Mesenchymal stem cell (in vitro differentiated cells and primary cell): ENCODE measurements at regions not wholly inside any gene's neighbourhood (a gene's known extent, or its start where the extent isn't known, plus 50 kb on each side); places are given as distances from the start of the nearest gene placed in this dataset.

Experiments used
- DNase-seq: peaks from one replicate; pipeline ENCODE4 v3.0.0-alpha.2; 2013
- H2AFZ ChIP-seq: one replicate; pipeline ENCODE4 v1.6.1; 2013; ENCODE audit warnings: low read depth, mild to moderate bottlenecking, control low read depth, inconsistent platforms, low read length, moderate library complexity
- H2AK5ac ChIP-seq: 2 replicates; pipeline ENCODE4 v1.6.1; 2013; ENCODE audit warnings: low read length, moderate library complexity, mild to moderate bottlenecking, inconsistent platforms; ENCODE audit not compliant: severe bottlenecking
- H2BK120ac ChIP-seq: one replicate; pipeline ENCODE4 v1.6.1; 2013; ENCODE audit warnings: low read depth, mild to moderate bottlenecking, inconsistent platforms, low read length, moderate library complexity
- H2BK12ac ChIP-seq, 2 experiments: one replicate each; pipeline ENCODE4 v1.6.1; 2013; ENCODE audit warnings: inconsistent platforms in 2 of 2, low read length in 2 of 2, mild to moderate bottlenecking in 2 of 2, moderate library complexity in 2 of 2, control low read depth in 1 of 2
- H2BK15ac ChIP-seq: one replicate; pipeline ENCODE4 v1.6.1; 2013; ENCODE audit warnings: mild to moderate bottlenecking, low read depth, inconsistent platforms; ENCODE audit not compliant: poor library complexity, severe bottlenecking
- H2BK5ac ChIP-seq: 2 replicates; pipeline ENCODE4 v1.6.1; 2013; ENCODE audit warnings: low read depth, mild to moderate bottlenecking, low read length, control low read depth, inconsistent platforms; ENCODE audit not compliant: poor library complexity, severe bottlenecking
- H3K14ac ChIP-seq, 2 experiments: one replicate each; pipeline ENCODE4 v1.6.1; 2013; ENCODE audit warnings: inconsistent platforms in 2 of 2, low read length in 2 of 2, control low read depth in 1 of 2, mild to moderate bottlenecking in 1 of 2, moderate library complexity in 1 of 2
- H3K18ac ChIP-seq, 2 experiments: one replicate each; pipeline ENCODE4 v1.6.1; 2013; ENCODE audit warnings: inconsistent platforms in 2 of 2, low read length in 2 of 2, control low read depth in 1 of 2, low read depth in 1 of 2, mild to moderate bottlenecking in 1 of 2
- H3K23ac ChIP-seq, 2 experiments: one replicate each; pipeline ENCODE4 v1.6.1; 2013; ENCODE audit warnings: inconsistent platforms in 2 of 2, low read length in 2 of 2, mild to moderate bottlenecking in 2 of 2, moderate library complexity in 2 of 2, control low read depth in 1 of 2
- H3K27ac ChIP-seq: 2 replicates; pipeline ENCODE4 v1.5.1; 2013; ENCODE audit warnings: mild to moderate bottlenecking, moderate library complexity, low read length, control low read depth, inconsistent platforms; ENCODE audit not compliant: poor library complexity, severe bottlenecking
- H3K27me3 ChIP-seq, 2 experiments: 2 replicates each; pipeline versions ENCODE4 v1.6.1 to v1.7.0; 2013; ENCODE audit warnings: low read length in 2 of 2, mild to moderate bottlenecking in 2 of 2, moderate library complexity in 2 of 2, control low read depth in 1 of 2, inconsistent platforms in 1 of 2; ENCODE audit not compliant: control insufficient read depth in 1 of 2, insufficient read depth in 1 of 2
- H3K36me3 ChIP-seq, 2 experiments: 2 replicates each; pipeline versions ENCODE4 v1.6.1 to v1.7.0; 2013; ENCODE audit warnings: low read length in 2 of 2, control low read depth in 1 of 2, inconsistent platforms in 1 of 2, low read depth in 1 of 2, mild to moderate bottlenecking in 1 of 2; ENCODE audit not compliant: insufficient read depth in 2 of 2, control insufficient read depth in 1 of 2
- H3K4ac ChIP-seq, 2 experiments: one replicate each; pipeline ENCODE4 v1.6.1; 2013; ENCODE audit warnings: inconsistent platforms in 2 of 2, low read length in 2 of 2, mild to moderate bottlenecking in 2 of 2, moderate library complexity in 2 of 2, control low read depth in 1 of 2, low read depth in 1 of 2
- H3K4me1 ChIP-seq: 2 replicates; pipeline ENCODE4 v1.6.1; 2013; ENCODE audit warnings: low read depth, low read length, control low read depth; ENCODE audit not compliant: control insufficient read depth, insufficient read depth
- H3K4me2 ChIP-seq: 2 replicates; pipeline ENCODE4 v1.6.1; 2013; ENCODE audit warnings: low read length, mild to moderate bottlenecking, inconsistent platforms; ENCODE audit not compliant: poor library complexity, severe bottlenecking
- H3K4me3 ChIP-seq, 2 experiments: 2 replicates each; pipeline versions ENCODE4 v1.5.1 to v1.7.0; 2013; ENCODE audit warnings: low read length in 2 of 2, mild to moderate bottlenecking in 2 of 2, control low read depth in 1 of 2, low read depth in 1 of 2; ENCODE audit not compliant: insufficient read depth in 1 of 2
- H3K79me1 ChIP-seq: replicated peaks from 2 replicates; pipeline ENCODE4 v1.6.1; 2013; ENCODE audit warnings: mild to moderate bottlenecking, control low read depth, low read length, inconsistent platforms; ENCODE audit not compliant: poor library complexity, severe bottlenecking
- H3K9ac ChIP-seq: 2 replicates; pipeline ENCODE4 v1.7.0; 2013; ENCODE audit warnings: mild to moderate bottlenecking, low read length, moderate library complexity
- H3K9me3 ChIP-seq: 2 replicates; pipeline ENCODE4 v1.7.0; 2013; ENCODE audit warnings: mild to moderate bottlenecking, low read length; ENCODE audit not compliant: control insufficient read depth
- H4K8ac ChIP-seq: one replicate; pipeline ENCODE4 v1.6.1; 2013; ENCODE audit warnings: inconsistent platforms, mild to moderate bottlenecking, low read length, moderate library complexity
- H4K91ac ChIP-seq: one replicate; pipeline ENCODE4 v1.6.1; 2013; ENCODE audit warnings: mild to moderate bottlenecking, low read length, inconsistent platforms
- WGBS: methylation state at CpG from one replicate; pipeline ENCODE4 v1.1.7; 2013; ENCODE audit warnings: mixed read lengths; 5-methylcytosine and 5-hydroxymethylcytosine counted together

DNA sequence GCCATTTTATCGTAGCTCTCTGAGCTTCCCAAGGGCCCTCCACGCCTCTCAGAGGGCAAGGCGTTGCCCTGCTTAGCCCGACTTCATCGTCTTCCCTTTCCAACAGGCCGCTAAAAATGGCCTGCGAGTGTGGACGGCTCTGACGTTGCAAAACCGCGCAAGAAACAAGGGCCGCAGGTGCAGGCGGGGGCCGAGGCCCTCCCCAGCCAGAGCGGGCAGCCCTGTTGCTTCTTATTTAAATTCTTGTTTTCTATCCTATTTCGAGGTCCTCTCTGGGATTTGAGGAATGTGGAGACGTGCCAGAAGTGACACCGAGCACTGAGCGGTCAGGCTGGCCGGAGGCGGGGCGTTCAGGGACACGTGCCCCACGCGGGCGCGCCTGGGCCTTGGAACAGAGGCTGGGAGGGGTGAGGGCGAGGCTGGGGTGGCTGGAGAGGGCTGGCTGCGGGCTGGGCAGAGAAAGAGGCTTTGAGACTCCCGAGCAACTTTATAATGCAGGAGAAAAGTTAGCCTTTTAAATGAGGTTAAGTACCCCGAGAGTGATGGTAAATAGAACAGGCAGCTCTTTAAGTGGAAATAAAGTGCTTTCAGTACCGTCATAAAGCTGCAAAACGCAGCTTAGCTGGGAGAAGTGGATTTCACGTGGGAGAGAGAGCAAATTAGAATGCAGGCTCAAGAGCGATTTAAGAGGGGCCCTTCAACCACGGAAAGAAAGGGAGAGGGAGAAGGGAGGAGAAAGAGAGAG lies 243.6 kb downstream of the AUH start:
- Histone ChIP-seq H2BK15ac (no peak overlapping the region), H3K14ac (no peak overlapping the region), H3K9ac (peak overlapping the region; percentile 89), H3K36me3 (peaks cover 0 to 4% of the 10 kb centered on the region in 2 experiments), H3K23ac (peak overlapping the region in 1 of 2 experiments; percentile 70), H2BK120ac (peak overlapping the region; percentile 75), H3K18ac (peak overlapping the region; percentile 41 to 64), H3K9me3 (no peaks in the 10 kb centered on the region), H2BK12ac (peak overlapping the region in 1 of 2 experiments; percentile 87), H3K4me1 (peaks cover 12% of the 10 kb centered on the region), H3K4me3 (peak overlapping the region; percentile 31 to 61), H3K79me1 (no peaks in the 10 kb centered on the region), H2AK5ac (peak overlapping the region; percentile 68), H3K27me3 (no peaks in the 10 kb centered on the region), H3K27ac (no peak overlapping the region), H3K4ac (no peak overlapping the region), H4K8ac (peak overlapping the region; percentile 52), H2AFZ (peak overlapping the region; percentile 5), H3K4me2 (peak overlapping the region; percentile 44), H2BK5ac (no peak overlapping the region), H4K91ac (peak overlapping the region; percentile 64)
- peak; percentile 82 for DNase-seq
- WGBS = 16% methylated on average over 34 of the region's 36 CpGs

DNA sequence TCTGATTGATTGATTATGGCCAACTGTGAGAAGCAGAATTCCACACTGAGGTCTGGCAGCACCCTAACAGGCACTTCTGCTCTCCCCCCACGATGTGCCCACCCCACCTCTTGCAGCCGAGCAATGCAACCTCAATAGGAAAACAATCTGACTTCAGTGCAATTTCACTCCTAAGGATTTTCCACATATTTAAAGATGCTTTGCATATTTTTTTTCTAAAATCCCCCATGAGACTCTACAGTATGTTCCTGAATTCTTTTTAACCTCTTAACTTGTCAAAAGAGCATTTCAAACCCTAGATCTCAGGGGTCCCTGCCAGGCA lies 243.1 kb downstream of the AUH start:
- H4K8ac ChIP-seq = peak overlapping the region; percentile 27
- no peak overlapping the region for H3K27ac ChIP-seq
- no peak overlapping the region for H2AK5ac ChIP-seq
- H2BK15ac ChIP-seq = no peak overlapping the region
- H2AFZ ChIP-seq = no peak overlapping the region
- H4K91ac ChIP-seq = no peak overlapping the region
- peak overlapping the region; percentile 75 for H2BK120ac ChIP-seq
- H3K27me3 ChIP-seq = no peaks in the 10 kb centered on the region
- peaks cover 0 to 4% of the 10 kb centered on the region in 2 experiments for H3K36me3 ChIP-seq
- H3K14ac ChIP-seq = no peak overlapping the region
- no peak for DNase-seq
- peak overlapping the region; percentile 31 for H3K4me2 ChIP-seq
- H3K9ac ChIP-seq = peak overlapping the region; percentile 89
- peak overlapping the region; percentile 37 to 92 for H3K18ac ChIP-seq
- H3K4me3 ChIP-seq = peak overlapping the region in 1 of 2 experiments; percentile 61
- H3K4ac ChIP-seq = no peak overlapping the region
- no peak overlapping the region for H2BK5ac ChIP-seq
- H3K9me3 ChIP-seq = no peaks in the 10 kb centered on the region
- no peak overlapping the region for H3K23ac ChIP-seq
- 15% methylated on average over 2 of the region's 2 CpGs for WGBS
- peak overlapping the region in 1 of 2 experiments; percentile 15 for H2BK12ac ChIP-seq
- no peaks in the 10 kb centered on the region for H3K79me1 ChIP-seq
- peaks cover 12% of the 10 kb centered on the region for H3K4me1 ChIP-seq

DNA sequence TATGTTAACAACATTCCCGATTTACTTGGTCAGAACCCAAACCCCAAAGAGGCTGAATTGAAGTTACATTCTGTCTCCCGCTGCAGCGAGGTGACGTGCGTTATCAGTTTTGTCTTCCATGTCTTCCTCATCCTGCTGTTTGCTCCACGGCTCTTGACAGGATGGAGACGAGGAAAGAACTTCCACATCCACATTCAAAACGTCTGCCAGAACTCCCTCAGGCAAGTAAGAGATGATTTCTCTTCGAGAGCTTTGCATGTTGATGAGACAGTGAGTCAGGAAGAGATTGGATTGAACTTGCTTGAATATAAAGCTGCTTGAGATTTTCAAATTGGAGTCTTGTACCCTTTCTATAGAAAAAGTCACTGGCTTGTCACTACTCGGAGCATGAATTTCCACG lies 242.6 kb downstream of the AUH start:
- H3K4me1 ChIP-seq = peaks cover 12% of the 10 kb centered on the region
- no peaks in the 10 kb centered on the region for H3K27me3 ChIP-seq
- H2BK15ac ChIP-seq = no peak overlapping the region
- H2AK5ac ChIP-seq = no peak overlapping the region
- H3K27ac ChIP-seq = no peak overlapping the region
- DNase-seq = peak; percentile 73
- H2BK5ac ChIP-seq = no peak overlapping the region
- no peaks in the 10 kb centered on the region for H3K9me3 ChIP-seq
- peak overlapping the region in 1 of 2 experiments; percentile 92 for H3K18ac ChIP-seq
- 33% methylated on average over 9 of the region's 11 CpGs for WGBS
- H3K23ac ChIP-seq = no peak overlapping the region
- peak overlapping the region in 1 of 2 experiments; percentile 74 for H3K4ac ChIP-seq
- H3K36me3 ChIP-seq = peaks cover 0 to 4% of the 10 kb centered on the region in 2 experiments
- H3K4me3 ChIP-seq = peak overlapping the region in 1 of 2 experiments; percentile 61
- H3K79me1 ChIP-seq = no peaks in the 10 kb centered on the region
- H3K9ac ChIP-seq = peak overlapping the region; percentile 89
- peak overlapping the region; percentile 61 for H4K91ac ChIP-seq
- H3K4me2 ChIP-seq = peak overlapping the region; percentile 41
- H3K14ac ChIP-seq = no peak overlapping the region
- peak overlapping the region; percentile 69 for H4K8ac ChIP-seq
- H2BK120ac ChIP-seq = peak overlapping the region; percentile 49
- peak overlapping the region in 1 of 2 experiments; percentile 95 for H2BK12ac ChIP-seq
- no peak overlapping the region for H2AFZ ChIP-seq

DNA sequence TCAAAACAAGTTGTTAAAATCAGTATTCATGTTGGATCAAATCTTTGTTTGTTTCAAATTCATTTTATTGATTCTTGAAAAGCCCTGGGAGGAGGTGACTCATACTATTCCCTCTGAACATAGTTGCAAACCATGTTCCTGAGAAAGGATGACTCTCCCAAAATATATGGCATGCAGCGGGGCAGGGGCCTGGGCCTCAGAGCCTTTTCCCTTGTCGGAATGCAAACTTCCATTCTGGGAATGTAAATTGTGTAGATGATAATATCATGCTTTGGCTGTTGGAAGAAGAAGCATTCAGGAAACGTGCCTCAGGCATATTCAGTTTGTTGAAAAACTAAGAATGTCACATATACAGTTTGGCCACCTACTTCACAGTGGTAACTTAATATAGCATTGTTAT lies 242.0 kb downstream of the AUH start:
- H3K4me1 ChIP-seq = peaks cover 12% of the 10 kb centered on the region
- peaks cover 0 to 4% of the 10 kb centered on the region in 2 experiments for H3K36me3 ChIP-seq
- H2BK15ac ChIP-seq = no peak overlapping the region
- 2% methylated on average over 3 of the region's 3 CpGs for WGBS
- H2BK120ac ChIP-seq = no peak overlapping the region
- no peaks in the 10 kb centered on the region for H3K27me3 ChIP-seq
- H3K9ac ChIP-seq = peak overlapping the region; percentile 89
- H3K23ac ChIP-seq = no peak overlapping the region
- no peak overlapping the region for H3K27ac ChIP-seq
- no peak overlapping the region for H2BK5ac ChIP-seq
- no peak overlapping the region for H3K4ac ChIP-seq
- no peaks in the 10 kb centered on the region for H3K9me3 ChIP-seq
- no peak overlapping the region for H3K4me2 ChIP-seq
- no peak overlapping the region for H4K91ac ChIP-seq
- H3K18ac ChIP-seq = no peak overlapping the region
- H2AK5ac ChIP-seq = no peak overlapping the region
- H2AFZ ChIP-seq = no peak overlapping the region
- no peak overlapping the region for H4K8ac ChIP-seq
- no peaks in the 10 kb centered on the region for H3K79me1 ChIP-seq
- no peak overlapping the region for H3K14ac ChIP-seq
- peak; percentile 70 for DNase-seq
- H3K4me3 ChIP-seq = peak overlapping the region in 1 of 2 experiments; percentile 61
- H2BK12ac ChIP-seq = no peak overlapping the region
